Myocyte (in vitro differentiated cells): ENCODE measurements at regions not wholly inside any gene's neighbourhood (a gene's known extent, or its start where the extent isn't known, plus 50 kb on each side); places are given as distances from the start of the nearest gene placed in this dataset.

Source experiments
- DNase-seq: peaks from one replicate; pipeline ENCODE4 v3.0.0-alpha.2; 2012; ENCODE audit warnings: low read depth

DNA sequence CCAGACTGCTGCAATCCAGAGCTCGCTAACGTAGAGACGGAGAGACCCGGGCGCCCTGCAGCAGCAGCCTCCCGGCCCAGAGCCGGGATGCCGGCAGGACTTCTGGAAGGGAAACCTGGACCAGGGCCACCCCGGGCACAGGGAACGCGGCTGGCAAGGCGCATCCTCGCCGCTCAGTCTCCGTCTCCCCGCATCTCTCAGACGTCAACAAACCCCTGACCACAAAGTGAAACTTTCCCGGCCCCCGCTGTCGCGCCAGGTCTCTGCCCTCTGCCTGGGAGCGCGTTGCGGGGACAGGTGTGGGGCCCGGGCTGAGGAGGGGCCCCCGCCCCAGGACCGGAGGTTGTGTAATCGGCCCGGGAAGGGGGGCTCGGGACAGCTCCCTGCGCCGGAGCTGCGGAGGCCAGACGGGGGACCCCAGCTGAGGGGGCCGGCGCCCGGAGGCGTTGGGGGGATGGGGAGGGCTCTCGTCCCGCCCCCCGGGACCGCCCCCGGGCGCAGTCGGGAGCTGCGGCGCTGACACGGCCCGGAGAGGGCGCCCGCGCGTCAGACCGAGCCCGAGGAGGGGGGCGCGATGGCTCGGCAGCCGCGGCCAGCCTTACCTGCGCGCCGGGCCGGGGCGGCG lies 116.6 kb upstream of the HIVEP3 start:
- DNase-seq = peak; percentile 50

GRCh38 chr1:42034426-42034825 lies 115.7 kb upstream of the HIVEP3 start:
- no peak for DNase-seq

DNA sequence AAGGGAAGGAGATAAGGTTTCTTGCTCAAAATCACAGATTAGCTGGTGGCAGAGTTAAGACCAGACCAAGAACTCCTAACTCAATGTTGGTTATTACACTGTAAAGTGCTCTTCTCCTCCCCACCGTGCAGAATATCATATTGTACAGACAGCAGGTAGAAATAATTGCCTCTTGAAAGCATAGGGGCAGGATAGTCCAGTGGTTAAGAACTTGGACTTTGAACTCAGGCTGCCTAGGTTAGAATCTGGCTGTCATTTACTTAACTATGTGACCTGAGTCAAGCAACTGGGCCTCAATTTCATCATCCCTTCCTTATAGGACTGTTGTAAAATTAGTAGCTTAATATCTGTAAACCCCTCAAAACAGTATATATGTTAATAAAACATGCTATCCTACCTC lies 114.9 kb upstream of the HIVEP3 start:
- DNase-seq = no peak

GRCh38 chr1:42017730-42018129 lies 99.0 kb upstream of the HIVEP3 start:
- no peak for DNase-seq

- DNase-seq = no peak
Observed at GRCh38 chr1:42017259-42017658, 98.5 kb upstream of the HIVEP3 start.

GRCh38 chr1:42014823-42015222 lies 96.1 kb upstream of the HIVEP3 start:
- no peak for DNase-seq

GRCh38 chr1:42013881-42014470 lies 95.3 kb upstream of the HIVEP3 start:
- peak; percentile 9 for DNase-seq

DNA sequence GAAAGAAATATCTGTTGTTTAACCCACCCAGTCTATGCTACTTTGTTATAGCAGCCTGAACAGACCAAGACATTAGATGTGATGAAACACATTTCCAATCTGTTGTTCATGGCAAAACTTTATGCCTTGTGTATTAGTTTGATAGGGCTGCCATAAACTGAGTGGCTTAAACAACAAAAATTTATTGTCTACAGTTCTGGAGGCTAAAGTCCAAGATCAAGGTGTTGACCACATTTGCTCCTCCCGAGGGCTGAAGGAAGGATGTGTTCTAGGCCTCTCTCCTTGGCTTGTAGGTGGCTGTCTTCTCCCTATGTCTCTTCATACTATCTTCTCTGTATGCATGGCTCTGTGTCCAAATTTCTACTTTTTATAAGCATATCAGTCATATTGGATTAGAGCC lies 94.1 kb upstream of the HIVEP3 start:
- no peak for DNase-seq

DNA sequence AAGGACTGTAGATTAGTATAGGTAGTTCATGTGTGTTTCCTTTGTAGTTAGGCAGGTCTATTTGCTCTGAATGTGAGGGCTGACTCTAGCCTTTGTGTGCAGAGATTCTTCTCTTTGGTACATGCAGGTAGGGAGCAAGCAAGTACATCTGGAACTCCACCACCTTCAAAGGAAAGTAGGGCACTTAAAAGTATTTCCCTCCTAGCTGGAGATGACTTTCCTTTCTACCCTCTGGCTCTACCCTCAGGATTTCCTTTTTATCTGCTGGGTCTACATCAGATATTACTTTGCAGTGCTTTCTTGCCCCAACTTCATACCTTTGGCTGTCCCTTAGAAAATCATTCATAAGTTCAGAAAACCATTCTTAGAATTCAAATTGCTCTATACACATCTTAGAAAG lies 91.7 kb upstream of the HIVEP3 start:
- no peak for DNase-seq

DNA sequence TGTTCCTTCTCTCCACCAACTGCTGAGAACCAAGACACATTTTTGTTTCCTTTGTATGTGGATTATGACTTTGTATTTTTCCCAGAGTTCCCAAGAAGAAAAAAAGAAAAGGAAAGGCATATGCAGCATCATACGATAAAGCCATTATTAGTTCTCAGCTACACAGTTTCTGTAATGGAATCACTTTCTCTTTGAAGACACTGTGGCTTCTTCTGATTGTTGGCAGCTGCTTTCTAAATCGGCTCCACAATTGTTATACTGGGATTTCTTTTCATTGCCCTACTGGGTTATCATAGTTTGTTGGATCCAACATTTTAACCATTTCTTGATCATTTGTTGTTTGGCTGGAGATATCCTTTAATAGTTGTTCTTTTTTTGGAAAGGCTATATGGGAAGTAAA lies 89.5 kb upstream of the HIVEP3 start:
- DNase-seq = peak; percentile 19

GRCh38 chr1:42006836-42007235 lies 88.1 kb upstream of the HIVEP3 start:
- DNase-seq = no peak

GRCh38 chr1:42006093-42006492 lies 87.4 kb upstream of the HIVEP3 start:
- no peak for DNase-seq

GRCh38 chr1:42005530-42005929 lies 86.8 kb upstream of the HIVEP3 start:
- no peak for DNase-seq

GRCh38 chr1:42004860-42005259 lies 86.1 kb upstream of the HIVEP3 start:
- no peak for DNase-seq

DNA sequence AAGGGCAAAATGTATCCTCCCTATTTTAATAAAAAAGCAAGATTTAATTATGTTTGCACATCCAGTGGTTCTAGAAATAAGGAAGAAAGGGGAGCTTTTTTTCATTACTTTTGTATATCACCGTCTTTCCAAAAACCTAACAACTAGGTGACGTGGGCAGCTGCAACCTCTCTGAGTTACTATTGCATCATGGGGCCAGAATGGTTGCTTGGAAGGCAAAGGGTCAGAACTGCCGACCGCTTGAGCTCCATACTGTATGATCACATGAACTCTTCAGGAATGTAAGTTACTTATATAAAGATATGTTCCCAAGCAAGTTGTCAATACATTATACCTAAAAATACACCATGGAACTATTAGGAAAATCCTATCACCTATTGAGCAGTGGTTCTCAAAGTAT lies 85.6 kb upstream of the HIVEP3 start:
- DNase-seq = no peak

DNA sequence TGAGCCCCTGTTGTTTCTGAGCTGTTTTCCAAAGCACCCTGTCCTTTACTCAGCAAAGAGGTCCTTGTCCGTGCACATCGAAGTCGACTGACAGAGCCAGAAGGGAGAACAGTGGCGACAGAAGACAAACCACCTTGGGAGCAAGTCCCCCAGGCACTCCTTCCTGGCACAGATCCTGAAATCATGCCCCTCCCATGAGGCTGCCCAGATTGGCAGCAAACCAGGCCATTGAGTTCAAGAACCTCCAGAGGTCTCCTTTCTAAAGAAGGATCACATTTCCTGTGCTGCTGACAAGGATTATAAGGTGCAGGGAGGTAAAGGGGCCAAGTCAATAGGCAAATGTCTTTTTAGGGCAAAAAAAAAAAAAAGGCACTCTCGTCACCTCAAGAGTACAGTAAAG lies 84.7 kb upstream of the HIVEP3 start:
- DNase-seq = peak; percentile 14

DNA sequence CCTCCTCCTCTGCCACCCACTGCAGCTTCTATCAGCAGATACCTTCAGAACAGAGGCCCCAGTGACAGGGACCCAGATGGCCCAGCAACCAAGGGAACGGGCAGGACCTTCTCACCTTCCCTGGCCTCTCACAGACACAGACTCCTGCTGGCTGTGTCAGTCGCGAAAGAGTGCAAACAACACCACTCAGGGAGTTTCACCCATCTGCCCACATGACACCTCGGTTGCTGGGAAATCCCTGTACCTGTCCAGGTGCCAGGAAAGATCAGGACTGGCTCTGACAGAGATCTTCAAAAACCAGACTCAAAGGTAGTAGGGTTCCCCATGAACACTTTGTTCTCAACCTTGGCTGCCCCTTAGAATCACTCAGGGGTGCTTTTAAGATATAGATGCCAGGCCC lies 83.5 kb upstream of the HIVEP3 start:
- no peak for DNase-seq

- DNase-seq = no peak
Observed at GRCh38 chr1:42000766-42001165, 82.0 kb upstream of the HIVEP3 start.

DNA sequence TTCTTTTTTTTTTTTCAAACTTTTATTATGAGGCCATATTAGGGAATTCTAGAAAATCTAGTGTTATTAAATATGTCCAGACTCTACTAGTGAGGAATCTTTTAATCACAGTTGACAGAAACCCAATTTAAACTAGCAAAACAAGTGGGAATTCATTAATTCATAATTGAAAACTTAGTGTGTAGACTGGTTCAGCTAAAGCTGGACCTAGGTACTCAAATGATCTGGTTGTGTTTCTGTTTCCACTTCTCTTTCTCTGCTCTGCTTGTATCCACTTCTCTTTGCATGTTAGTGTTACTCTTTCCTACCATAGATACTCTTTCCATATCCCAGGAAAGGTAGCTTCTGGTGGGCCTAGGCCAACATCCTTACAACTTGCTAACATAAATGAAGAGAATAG lies 81.2 kb upstream of the HIVEP3 start:
- DNase-seq = no peak

GRCh38 chr1:41998250-41998649 lies 79.5 kb upstream of the HIVEP3 start:
- no peak for DNase-seq

GRCh38 chr1:41997153-41997552 lies 78.4 kb upstream of the HIVEP3 start:
- no peak for DNase-seq

- DNase-seq = no peak
Observed at GRCh38 chr1:41995441-41996130, 76.9 kb upstream of the HIVEP3 start.
